ENCODE measurements at regions not wholly inside any gene's neighbourhood (a gene's known extent, or its start where the extent isn't known, plus 50 kb on each side); places are given as distances from the start of the nearest gene placed in this dataset.

DNA sequence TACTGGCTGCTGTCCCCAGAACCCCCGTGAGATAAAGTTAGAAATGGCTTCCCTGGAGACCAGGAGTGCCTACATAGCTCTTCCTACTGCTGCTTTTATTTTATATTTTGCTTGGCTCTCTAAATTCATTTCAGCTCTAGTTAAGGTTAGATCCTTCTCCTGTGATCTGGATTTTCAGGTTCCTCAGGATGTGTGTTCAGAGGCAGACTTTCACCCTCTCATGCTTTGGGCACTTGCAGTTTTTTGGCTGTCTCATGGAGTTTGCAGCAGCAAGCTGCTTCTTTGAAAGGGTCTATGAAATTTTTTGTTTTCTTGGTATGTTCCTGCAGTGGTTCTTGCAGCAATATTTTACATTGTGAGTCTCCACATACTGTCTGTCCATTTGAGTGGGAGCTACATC, 93.3 kb downstream of the ATP23 start:
- Histone ChIP-seq H2BK20ac (ENCODE audit: low read depth, low read length) (no peak overlapping the region), H4K91ac (ENCODE audit: insufficient read depth, low read depth, low read length) (no peak overlapping the region), H3K79me1 (ENCODE audit: low read depth in 1 of 2, low read length in 2 of 2) (no peaks in the 10 kb centered on the region), H2AK9ac (replicated peaks; ENCODE audit: low read depth, low read length, poor library complexity) (no peak overlapping the region), H3K56ac (ENCODE audit: extremely low read depth, insufficient read depth, low read length) (no peak overlapping the region), H3K23ac (ENCODE audit: low read depth, low read length) (no peak overlapping the region), H3K9me1 (ENCODE audit: insufficient read depth, low read length) (no peaks in the 10 kb centered on the region), H3K4me2 (ENCODE audit: low read depth, low read length) (no peak overlapping the region), H2BK15ac (ENCODE audit: low read depth, low read length) (no peak overlapping the region), H4K20me1 (ENCODE audit: insufficient read depth, low read length) (no peaks in the 10 kb centered on the region), H3K14ac (replicated peaks; ENCODE audit: low read depth, low read length) (no peak overlapping the region), H3K4me3 (ENCODE audit: insufficient read depth, low read depth, low read length) (no peak overlapping the region), H3K27me3 (ENCODE audit: control insufficient read depth, insufficient read depth, low read length) (no peaks in the 10 kb centered on the region), H2BK5ac (ENCODE audit: low read depth, low read length, poor library complexity, severe bottlenecking) (no peak overlapping the region), H3K9ac (ENCODE audit: low read depth, low read length) (no peak overlapping the region), H3K4ac (ENCODE audit: low read depth, low read length) (no peak overlapping the region), H4K8ac (ENCODE audit: low read depth in 2 of 2, low read length in 2 of 2) (no peak overlapping the region), H2AFZ (replicated peaks; ENCODE audit: low read length, poor library complexity) (no peak overlapping the region), H2AK5ac (ENCODE audit: low read depth, low read length) (no peak overlapping the region), H3K4me1 (ENCODE audit: control insufficient read depth, insufficient read depth, low read length) (no peaks in the 10 kb centered on the region), H2BK120ac (ENCODE audit: low read depth, low read length) (no peak overlapping the region), H3K18ac (ENCODE audit: low read depth, low read length) (no peak overlapping the region), H3K27ac (ENCODE audit: insufficient read depth, low read length) (no peak overlapping the region), H3K36me3 (ENCODE audit: control insufficient read depth, insufficient read depth, low read length) (no peaks in the 10 kb centered on the region), H3K9me3 (ENCODE audit: control insufficient read depth, insufficient read depth, low read length) (peaks cover 2% of the 10 kb centered on the region; the same call in 1 of the 2 replicates), H4K5ac (ENCODE audit: low read depth, low read length) (no peak overlapping the region)
- DNase-seq (no peak), ATAC-seq (ENCODE audit: low read depth) (no peak)
- dilution Hi-C loops (cut with HindIII; ENCODE audit: low sequenced_read_pairs, unreplicated experiment) (no loop called here), in situ Hi-C loops (cut with MboI; ENCODE audit: low sequenced_read_pairs) (no loop called here), intact Hi-C loops (cut with micrococcal nuclease) (no loop called here)
- BruUV-seq (replicated peaks) = no TSS peak
- no CpG with 5 or more reads among the region's 1 CpG for WGBS, 2 experiments (ENCODE audit: extremely low coverage in 2 of 2, insufficient read length in 1 of 2)
- CTCF ChIA-PET = no interaction called here
- POLR2A ChIA-PET (ENCODE audit: unreplicated experiment) = no interaction called here
- TF ChIP-seq, protein P1, sequence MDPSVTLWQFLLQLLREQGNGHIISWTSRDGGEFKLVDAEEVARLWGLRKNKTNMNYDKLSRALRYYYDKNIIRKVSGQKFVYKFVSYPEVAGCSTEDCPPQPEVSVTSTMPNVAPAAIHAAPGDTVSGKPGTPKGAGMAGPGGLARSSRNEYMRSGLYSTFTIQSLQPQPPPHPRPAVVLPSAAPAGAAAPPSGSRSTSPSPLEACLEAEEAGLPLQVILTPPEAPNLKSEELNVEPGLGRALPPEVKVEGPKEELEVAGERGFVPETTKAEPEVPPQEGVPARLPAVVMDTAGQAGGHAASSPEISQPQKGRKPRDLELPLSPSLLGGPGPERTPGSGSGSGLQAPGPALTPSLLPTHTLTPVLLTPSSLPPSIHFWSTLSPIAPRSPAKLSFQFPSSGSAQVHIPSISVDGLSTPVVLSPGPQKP (IDR thresholded peaks at IDR 0.05; ENCODE audit: borderline replicate concordance, low read depth, low read length) = no peak
- TF ChIP-seq NFE2L2 (IDR thresholded peaks at IDR 0.05; ENCODE audit: low read depth, low read length) (no peak), CEBPB (IDR thresholded peaks at IDR 0.05; ENCODE audit: low read depth, low read length) (no peak), BHLHE40 (IDR thresholded peaks at IDR 0.05; ENCODE audit: low read depth, low read length) (no peak), CTCF (conservative IDR thresholded peaks at IDR 0.05; ENCODE audit: low read depth, low read length) (no peak), FOS (IDR thresholded peaks at IDR 0.05; ENCODE audit: low read depth, low read length) (no peak), MAZ (IDR thresholded peaks at IDR 0.05; ENCODE audit: borderline replicate concordance, low read depth, low read length) (no peak), CHD1 (IDR thresholded peaks at IDR 0.05; ENCODE audit: low read depth, low read length) (no peak)
